ENCODE measurements at regions not wholly inside any gene's neighbourhood (a gene's known extent, or its start where the extent isn't known, plus 50 kb on each side); places are given as distances from the start of the nearest gene placed in this dataset.

DNA sequence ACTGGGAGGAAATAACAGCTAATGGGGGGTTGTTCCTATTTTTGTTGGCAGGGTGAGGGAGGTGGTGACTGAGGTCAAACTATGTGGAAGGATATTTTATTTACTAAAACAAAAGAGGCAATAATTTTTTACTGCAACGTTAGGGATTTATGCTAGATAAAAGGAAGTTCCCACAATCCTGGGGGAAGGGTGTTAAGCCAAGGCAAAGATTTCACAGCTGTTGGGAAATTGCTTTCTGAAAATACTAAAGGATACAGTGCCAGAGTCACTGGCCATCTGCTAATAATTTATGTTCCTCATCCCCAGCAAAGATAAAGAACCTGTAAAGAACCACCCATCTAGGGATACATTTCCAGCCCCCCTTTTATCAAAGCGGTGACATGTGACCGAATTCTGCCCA lies 756.0 kb upstream of the RBFOX1 start:
- in situ Hi-C loops (cut with MboI; ENCODE audit: low sequenced_read_pairs, unreplicated experiment): no loop called here
- DNase-seq (ENCODE audit: low spot score): no peak
- TF ChIP-seq, protein P1, sequence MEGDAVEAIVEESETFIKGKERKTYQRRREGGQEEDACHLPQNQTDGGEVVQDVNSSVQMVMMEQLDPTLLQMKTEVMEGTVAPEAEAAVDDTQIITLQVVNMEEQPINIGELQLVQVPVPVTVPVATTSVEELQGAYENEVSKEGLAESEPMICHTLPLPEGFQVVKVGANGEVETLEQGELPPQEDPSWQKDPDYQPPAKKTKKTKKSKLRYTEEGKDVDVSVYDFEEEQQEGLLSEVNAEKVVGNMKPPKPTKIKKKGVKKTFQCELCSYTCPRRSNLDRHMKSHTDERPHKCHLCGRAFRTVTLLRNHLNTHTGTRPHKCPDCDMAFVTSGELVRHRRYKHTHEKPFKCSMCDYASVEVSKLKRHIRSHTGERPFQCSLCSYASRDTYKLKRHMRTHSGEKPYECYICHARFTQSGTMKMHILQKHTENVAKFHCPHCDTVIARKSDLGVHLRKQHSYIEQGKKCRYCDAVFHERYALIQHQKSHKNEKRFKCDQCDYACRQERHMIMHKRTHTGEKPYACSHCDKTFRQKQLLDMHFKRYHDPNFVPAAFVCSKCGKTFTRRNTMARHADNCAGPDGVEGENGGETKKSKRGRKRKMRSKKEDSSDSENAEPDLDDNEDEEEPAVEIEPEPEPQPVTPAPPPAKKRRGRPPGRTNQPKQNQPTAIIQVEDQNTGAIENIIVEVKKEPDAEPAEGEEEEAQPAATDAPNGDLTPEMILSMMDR (IDR thresholded peaks at IDR 0.05; ENCODE audit: borderline replicate concordance, control extremely low read depth, extremely low read depth, insufficient read depth, missing control alignments): no peak

- DNase-seq (ENCODE audit: low spot score): no peak
- in situ Hi-C loops (cut with MboI; ENCODE audit: low sequenced_read_pairs, unreplicated experiment): no loop called here
- TF ChIP-seq, protein P1 (IDR thresholded peaks at IDR 0.05; ENCODE audit: borderline replicate concordance, control extremely low read depth, extremely low read depth, insufficient read depth, missing control alignments): no peak
Measured at GRCh38 chr16:6576113-6576512, 756.5 kb upstream of the RBFOX1 start.

DNA sequence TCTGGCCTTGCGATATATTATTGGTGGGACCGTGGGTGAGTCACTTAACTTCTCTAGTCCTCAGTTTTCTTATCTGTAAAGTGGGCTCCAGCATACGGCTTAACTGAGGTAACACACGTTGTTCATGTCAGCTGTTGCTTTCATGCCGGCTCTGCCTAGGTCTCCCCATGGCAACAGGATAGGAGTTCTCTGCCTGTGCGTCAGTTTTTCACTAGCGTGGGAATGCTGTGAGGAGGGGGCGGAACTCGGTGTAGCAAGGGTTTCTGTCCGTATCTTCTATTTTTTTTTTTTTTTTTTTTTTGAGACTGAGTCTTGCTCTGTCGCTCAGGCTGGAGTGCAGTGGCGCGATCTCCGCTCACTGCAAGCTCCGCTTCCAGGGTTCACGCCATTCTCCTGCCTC lies 758.5 kb upstream of the RBFOX1 start:
- DNase-seq (ENCODE audit: low spot score): no peak
- in situ Hi-C loops (cut with MboI; ENCODE audit: low sequenced_read_pairs, unreplicated experiment): no loop called here

DNA sequence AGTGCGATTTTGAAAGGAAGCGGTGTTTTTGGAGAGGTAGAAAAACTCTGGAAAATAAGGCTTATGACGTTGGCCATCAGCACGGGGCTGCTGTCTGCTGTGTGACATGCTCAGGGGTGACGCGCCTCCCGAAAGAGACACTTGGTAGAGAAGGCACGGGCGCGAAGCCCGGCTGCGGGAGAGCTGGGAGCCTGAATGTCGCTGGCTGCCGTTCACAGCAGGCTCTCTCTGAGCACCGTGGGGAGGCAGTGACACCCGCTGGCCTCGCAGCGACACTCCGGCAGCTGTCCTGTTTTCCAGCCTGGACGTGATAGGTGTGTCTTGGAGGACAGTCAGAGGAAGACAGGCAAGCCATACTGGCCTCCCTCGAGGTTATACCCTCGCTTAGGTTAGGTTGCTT lies 759.1 kb upstream of the RBFOX1 start:
- in situ Hi-C loops (cut with MboI; ENCODE audit: low sequenced_read_pairs, unreplicated experiment): no loop called here
- no peak for DNase-seq (ENCODE audit: low spot score)
- TF ChIP-seq, protein P1 (IDR thresholded peaks at IDR 0.05; ENCODE audit: borderline replicate concordance, control extremely low read depth, extremely low read depth, insufficient read depth, missing control alignments): no peak

More for the DNA sequence above, 758.5 kb upstream of the RBFOX1 start:
- TF ChIP-seq, protein P1 (IDR thresholded peaks at IDR 0.05; ENCODE audit: borderline replicate concordance, control extremely low read depth, extremely low read depth, insufficient read depth, missing control alignments): no peak

DNA sequence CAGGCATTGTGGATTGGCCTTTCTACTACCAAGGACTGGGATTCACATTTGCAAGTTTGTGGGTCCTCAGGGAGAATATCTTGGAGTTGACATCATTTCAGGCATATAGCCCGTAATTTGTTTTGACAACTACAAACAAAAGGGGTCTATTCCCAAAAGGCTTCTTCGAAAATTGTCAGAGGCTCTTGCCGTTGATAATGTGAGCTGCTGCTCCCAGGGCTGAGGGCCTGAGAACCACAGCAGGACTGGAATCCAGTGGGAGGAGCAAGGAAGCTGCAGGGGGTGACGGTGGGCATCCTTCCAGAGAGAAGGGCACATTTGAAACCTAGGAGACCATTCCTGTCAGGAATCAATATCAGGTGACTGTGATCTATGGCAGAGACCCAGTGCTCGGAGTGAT lies 761.6 kb upstream of the RBFOX1 start:
- DNase-seq (ENCODE audit: low spot score): no peak
- TF ChIP-seq, protein P1 (IDR thresholded peaks at IDR 0.05; ENCODE audit: borderline replicate concordance, control extremely low read depth, extremely low read depth, insufficient read depth, missing control alignments): no peak
- in situ Hi-C loops (cut with MboI; ENCODE audit: low sequenced_read_pairs, unreplicated experiment): no loop called here

DNA sequence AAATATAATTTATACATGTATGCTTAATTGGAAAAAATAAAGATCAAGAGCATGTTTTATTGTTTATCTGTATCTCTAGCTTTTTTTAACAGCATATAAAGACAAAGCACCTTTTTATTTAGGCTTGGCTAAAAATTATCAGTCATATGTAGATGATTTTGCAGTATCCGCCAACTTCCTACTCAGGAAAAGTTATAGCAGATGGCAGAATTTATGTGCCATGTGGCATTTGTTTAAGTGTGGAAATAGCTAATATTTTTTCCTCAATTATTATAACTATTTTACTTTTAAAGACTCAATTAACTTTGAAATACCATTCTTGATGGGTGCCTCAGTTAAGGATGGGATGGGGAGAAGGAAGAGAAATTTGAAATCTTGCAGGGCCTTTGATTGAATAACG lies 762.1 kb upstream of the RBFOX1 start:
- no peak for DNase-seq (ENCODE audit: low spot score)
- in situ Hi-C loops (cut with MboI; ENCODE audit: low sequenced_read_pairs, unreplicated experiment): no loop called here
- TF ChIP-seq, protein P1 (IDR thresholded peaks at IDR 0.05; ENCODE audit: borderline replicate concordance, control extremely low read depth, extremely low read depth, insufficient read depth, missing control alignments): no peak

- DNase-seq (ENCODE audit: low spot score): no peak
- TF ChIP-seq, protein P1 (IDR thresholded peaks at IDR 0.05; ENCODE audit: borderline replicate concordance, control extremely low read depth, extremely low read depth, insufficient read depth, missing control alignments): no peak
- in situ Hi-C loops (cut with MboI; ENCODE audit: low sequenced_read_pairs, unreplicated experiment): no loop called here
Measured at GRCh38 chr16:6562986-6563385, 769.7 kb upstream of the RBFOX1 start.

Data from GM13976 (cell line).